ENCODE measurements at regions not wholly inside any gene's neighbourhood (a gene's known extent, or its start where the extent isn't known, plus 50 kb on each side); places are given as distances from the start of the nearest gene placed in this dataset.

DNA sequence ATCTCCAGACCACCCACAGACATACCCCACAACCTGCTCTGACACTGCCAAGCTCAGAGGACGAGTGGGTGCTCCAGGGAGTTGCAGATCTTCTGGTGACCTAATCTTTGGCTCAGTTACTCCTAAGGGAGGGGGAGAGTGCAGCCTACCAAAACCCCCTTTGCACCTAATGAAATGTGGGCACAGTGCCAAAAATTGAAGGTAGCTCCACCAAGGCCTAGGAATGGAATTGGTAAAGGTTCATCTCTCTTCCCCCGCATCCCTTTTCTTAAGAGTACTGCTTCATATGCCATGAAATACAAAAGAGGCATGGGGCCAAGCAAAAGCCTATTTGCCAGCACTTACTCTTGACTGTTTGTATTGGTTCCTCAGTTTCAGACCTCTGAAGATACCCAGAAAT is 491.0 kb downstream of the NAF1 start:
- CTCF ChIA-PET, result interaction anchor here (0.6 kb wide), 1 partner anchor 875 kb away, joined by 3 read pairs; no protein-coding TSS in a partner anchor
- TF ChIP-seq ZNF302 (CRISPR knock-in tag; IDR thresholded peaks at IDR 0.05) (no peak), CBX8 (IDR thresholded peaks at IDR 0.05) (no peak), NPAS2 (CRISPR knock-in tag; IDR thresholded peaks at IDR 0.05; ENCODE audit: borderline replicate concordance) (no peak), SMC3 (IDR thresholded peaks at IDR 0.05) (no peak), HDAC2 (IDR thresholded peaks at IDR 0.05) (no peak), SREBF2 (IDR thresholded peaks at IDR 0.05) (no peak), TFCP2L1 (CRISPR knock-in tag; IDR thresholded peaks at IDR 0.05) (no peak), MYC (IDR thresholded peaks at IDR 0.05; ENCODE audit: borderline replicate concordance, low read length) (no peak), CHD2 (IDR thresholded peaks at IDR 0.05; ENCODE audit: low read length, partially characterized antibody) (no peak), MAFK (IDR thresholded peaks at IDR 0.05; ENCODE audit: partially characterized antibody) (no peak)
- TF ChIP-seq, protein P1, sequence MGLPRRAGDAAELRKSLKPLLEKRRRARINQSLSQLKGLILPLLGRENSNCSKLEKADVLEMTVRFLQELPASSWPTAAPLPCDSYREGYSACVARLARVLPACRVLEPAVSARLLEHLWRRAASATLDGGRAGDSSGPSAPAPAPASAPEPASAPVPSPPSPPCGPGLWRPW (IDR thresholded peaks at IDR 0.05), result no peak
- TF ChIP-seq, protein P2, sequence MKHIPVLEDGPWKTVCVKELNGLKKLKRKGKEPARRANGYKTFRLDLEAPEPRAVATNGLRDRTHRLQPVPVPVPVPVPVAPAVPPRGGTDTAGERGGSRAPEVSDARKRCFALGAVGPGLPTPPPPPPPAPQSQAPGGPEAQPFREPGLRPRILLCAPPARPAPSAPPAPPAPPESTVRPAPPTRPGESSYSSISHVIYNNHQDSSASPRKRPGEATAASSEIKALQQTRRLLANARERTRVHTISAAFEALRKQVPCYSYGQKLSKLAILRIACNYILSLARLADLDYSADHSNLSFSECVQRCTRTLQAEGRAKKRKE (CRISPR knock-in tag; IDR thresholded peaks at IDR 0.05; ENCODE audit: low read depth), result no peak
- peaks cover 13% of the 10 kb centered on the region; the same call in 1 of the 3 replicates for H3K9me3 ChIP-seq
- no peak for FAIRE-seq
- POLR2A ChIA-PET, result no interaction called here
- H3K27ac ChIP-seq, result no peak overlapping the region
- DNase-seq (ENCODE audit: low read depth in 1 of 2, low spot score in 1 of 2), result no peak
- WGBS (ENCODE audit: missing lambda C conversion rate), result 69% methylated on average over 2 of the region's 2 CpGs
- H3K4me2 ChIP-seq, result no peak overlapping the region
- H3K4me1 ChIP-seq, result no peaks in the 10 kb centered on the region
- ATAC-seq, result no peak
- no peak overlapping the region for H3K4me3 ChIP-seq

DNA sequence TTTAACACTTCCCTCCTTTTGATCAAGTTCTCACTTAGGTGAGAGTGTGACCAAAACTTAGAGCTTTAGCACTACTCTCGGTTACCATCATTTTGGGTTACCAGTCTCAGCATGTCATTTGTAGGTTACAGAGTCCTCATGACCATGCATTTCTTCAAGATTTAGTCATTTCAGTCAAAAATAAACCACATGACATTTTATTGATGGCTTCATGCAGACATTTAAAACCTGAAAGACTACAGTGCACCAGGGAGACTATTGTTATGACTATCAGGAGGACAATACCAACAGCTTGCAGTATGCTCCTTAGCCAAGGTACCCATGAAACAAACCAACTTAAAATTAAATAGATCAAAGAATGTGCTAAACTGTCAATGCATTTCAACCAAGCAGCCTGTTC is 498.1 kb upstream of the FSTL5 start:
- no peak for ATAC-seq
- POLR2A ChIA-PET, result no interaction called here
- Histone ChIP-seq H3K4me2 (no peak overlapping the region), H3K4me3 (no peak overlapping the region), H3K9me3 (no peaks in the 10 kb centered on the region), H3K27ac (no peak overlapping the region), H3K4me1 (no peaks in the 10 kb centered on the region)
- 62% methylated on average over 1 of the region's 1 CpG for WGBS (ENCODE audit: missing lambda C conversion rate)
- TF ChIP-seq HOXA7 (CRISPR knock-in tag; IDR thresholded peaks at IDR 0.05), result no peak
- DNase-seq (ENCODE audit: low read depth in 1 of 2, low spot score in 1 of 2), result no peak
- FAIRE-seq, result no peak
- CTCF ChIA-PET, result interaction anchor here (0.8 to 1.6 kb wide), 2 partner anchors 10 to 376 kb away, joined by 3 to 4 read pairs; no protein-coding TSS in a partner anchor

DNA sequence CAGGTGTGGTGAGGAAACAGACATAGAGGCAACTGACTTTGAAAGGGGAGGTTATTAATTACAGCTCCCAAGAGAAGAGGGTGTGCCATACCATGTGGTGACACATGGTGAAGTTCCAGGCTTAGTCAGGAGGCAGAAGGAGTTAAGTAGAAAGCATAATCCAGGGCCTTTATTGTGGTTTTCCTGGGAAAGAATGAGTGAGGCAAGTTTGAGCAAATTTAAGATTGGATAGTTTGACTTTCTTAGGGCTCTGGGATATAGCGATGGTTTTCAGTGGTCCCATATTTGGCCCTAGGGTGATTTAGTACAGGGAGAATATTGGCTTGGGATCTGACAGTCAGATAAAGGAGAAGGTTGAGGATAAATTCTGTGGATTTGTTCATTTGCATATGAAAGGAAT is 495.9 kb upstream of the FSTL5 start:
- 95% methylated on average over 1 of the region's 1 CpG for WGBS (ENCODE audit: missing lambda C conversion rate)
- CTCF ChIA-PET, result interaction anchor here (1.0 kb wide), 1 partner anchor 14 kb away, joined by 4 read pairs; no protein-coding TSS in a partner anchor
- H3K27ac ChIP-seq, result no peak overlapping the region
- TF ChIP-seq RFX5 (IDR thresholded peaks at IDR 0.05) (no peak), SREBF2 (IDR thresholded peaks at IDR 0.05) (no peak), KDM1A (IDR thresholded peaks at IDR 0.05; ENCODE audit: low read depth) (no peak), CBX8 (IDR thresholded peaks at IDR 0.05) (no peak), TP53 (CRISPR knock-in tag; IDR thresholded peaks at IDR 0.05) (no peak), CBX2 (IDR thresholded peaks at IDR 0.05; ENCODE audit: borderline replicate concordance, low read depth) (no peak), CHD2 (IDR thresholded peaks at IDR 0.05; ENCODE audit: low read length, partially characterized antibody) (no peak), NPAS2 (CRISPR knock-in tag; IDR thresholded peaks at IDR 0.05; ENCODE audit: borderline replicate concordance) (no peak), ZFP36 (IDR thresholded peaks at IDR 0.05; ENCODE audit: borderline replicate concordance, partially characterized antibody) (no peak), EHMT2 (IDR thresholded peaks at IDR 0.05; ENCODE audit: low read depth) (no peak), MYC (IDR thresholded peaks at IDR 0.05; ENCODE audit: borderline replicate concordance, low read length) (no peak), NFE2L2 (conservative IDR thresholded peaks at IDR 0.05; ENCODE audit: low read length) (no peak), ZNF302 (CRISPR knock-in tag; IDR thresholded peaks at IDR 0.05) (no peak), HDAC2 (IDR thresholded peaks at IDR 0.05) (no peak), TFCP2L1 (CRISPR knock-in tag; IDR thresholded peaks at IDR 0.05) (no peak)
- TF ChIP-seq, protein P3, sequence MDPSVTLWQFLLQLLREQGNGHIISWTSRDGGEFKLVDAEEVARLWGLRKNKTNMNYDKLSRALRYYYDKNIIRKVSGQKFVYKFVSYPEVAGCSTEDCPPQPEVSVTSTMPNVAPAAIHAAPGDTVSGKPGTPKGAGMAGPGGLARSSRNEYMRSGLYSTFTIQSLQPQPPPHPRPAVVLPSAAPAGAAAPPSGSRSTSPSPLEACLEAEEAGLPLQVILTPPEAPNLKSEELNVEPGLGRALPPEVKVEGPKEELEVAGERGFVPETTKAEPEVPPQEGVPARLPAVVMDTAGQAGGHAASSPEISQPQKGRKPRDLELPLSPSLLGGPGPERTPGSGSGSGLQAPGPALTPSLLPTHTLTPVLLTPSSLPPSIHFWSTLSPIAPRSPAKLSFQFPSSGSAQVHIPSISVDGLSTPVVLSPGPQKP (IDR thresholded peaks at IDR 0.05; ENCODE audit: low read depth, low read length), result no peak
- TF ChIP-seq, protein P4, sequence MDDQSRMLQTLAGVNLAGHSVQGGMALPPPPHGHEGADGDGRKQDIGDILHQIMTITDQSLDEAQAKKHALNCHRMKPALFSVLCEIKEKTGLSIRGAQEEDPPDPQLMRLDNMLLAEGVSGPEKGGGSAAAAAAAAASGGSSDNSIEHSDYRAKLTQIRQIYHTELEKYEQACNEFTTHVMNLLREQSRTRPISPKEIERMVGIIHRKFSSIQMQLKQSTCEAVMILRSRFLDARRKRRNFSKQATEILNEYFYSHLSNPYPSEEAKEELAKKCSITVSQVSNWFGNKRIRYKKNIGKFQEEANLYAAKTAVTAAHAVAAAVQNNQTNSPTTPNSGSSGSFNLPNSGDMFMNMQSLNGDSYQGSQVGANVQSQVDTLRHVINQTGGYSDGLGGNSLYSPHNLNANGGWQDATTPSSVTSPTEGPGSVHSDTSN (IDR thresholded peaks at IDR 0.05), result no peak
- DNase-seq (ENCODE audit: low read depth in 1 of 2, low spot score in 1 of 2) (no peak), FAIRE-seq (no peak), ATAC-seq (no peak)
- no peaks in the 10 kb centered on the region for H3K9me3 ChIP-seq
- H3K4me2 ChIP-seq, result no peak overlapping the region
- no peaks in the 10 kb centered on the region for H3K4me1 ChIP-seq
- no peak overlapping the region for H3K4me3 ChIP-seq
- POLR2A ChIA-PET, result no interaction called here
